Testis (tissue), 2 donors: ENCODE measurements at regions not wholly inside any gene's neighbourhood (a gene's known extent, or its start where the extent isn't known, plus 50 kb on each side); places are given as distances from the start of the nearest gene placed in this dataset.

Source experiments
- POLR2A ChIP-seq: fragments of 450-650 bp; IDR thresholded peaks from one replicate; pipeline ENCODE4 v1.6.1; 2017; ENCODE audit warnings: antibody characterized with exemption, mild to moderate bottlenecking, moderate library complexity
- TF ChIP-seq, protein P1 (sequence below), 3 experiments: fragments of 450-650 bp in 2 of 3; fragments of 200-600 bp in 1 of 3; sonication (generic) in 1 of 3; IDR thresholded peaks; one replicate each; pipeline ENCODE4 v1.5.1; 2016 to 2019; ENCODE audit warnings: antibody characterized with exemption in 3 of 3, mild to moderate bottlenecking in 2 of 3, moderate library complexity in 1 of 3

- TF ChIP-seq, protein P1, sequence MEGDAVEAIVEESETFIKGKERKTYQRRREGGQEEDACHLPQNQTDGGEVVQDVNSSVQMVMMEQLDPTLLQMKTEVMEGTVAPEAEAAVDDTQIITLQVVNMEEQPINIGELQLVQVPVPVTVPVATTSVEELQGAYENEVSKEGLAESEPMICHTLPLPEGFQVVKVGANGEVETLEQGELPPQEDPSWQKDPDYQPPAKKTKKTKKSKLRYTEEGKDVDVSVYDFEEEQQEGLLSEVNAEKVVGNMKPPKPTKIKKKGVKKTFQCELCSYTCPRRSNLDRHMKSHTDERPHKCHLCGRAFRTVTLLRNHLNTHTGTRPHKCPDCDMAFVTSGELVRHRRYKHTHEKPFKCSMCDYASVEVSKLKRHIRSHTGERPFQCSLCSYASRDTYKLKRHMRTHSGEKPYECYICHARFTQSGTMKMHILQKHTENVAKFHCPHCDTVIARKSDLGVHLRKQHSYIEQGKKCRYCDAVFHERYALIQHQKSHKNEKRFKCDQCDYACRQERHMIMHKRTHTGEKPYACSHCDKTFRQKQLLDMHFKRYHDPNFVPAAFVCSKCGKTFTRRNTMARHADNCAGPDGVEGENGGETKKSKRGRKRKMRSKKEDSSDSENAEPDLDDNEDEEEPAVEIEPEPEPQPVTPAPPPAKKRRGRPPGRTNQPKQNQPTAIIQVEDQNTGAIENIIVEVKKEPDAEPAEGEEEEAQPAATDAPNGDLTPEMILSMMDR (IDR thresholded peaks at IDR 0.05), result no peak
- TF ChIP-seq POLR2A, result no peak
Observed at GRCh38 chr20:52748990-52749389, 223.2 kb upstream of the TSHZ2 start.
